ENCODE measurements at regions not wholly inside any gene's neighbourhood (a gene's known extent, or its start where the extent isn't known, plus 50 kb on each side); places are given as distances from the start of the nearest gene placed in this dataset.

GRCh38 chr1:87196110-87196827 is 132.4 kb upstream of the LMO4 start (continued):
- no peak for TF ChIP-seq POLR2AphosphoS5 (IDR thresholded peaks at IDR 0.05; ENCODE audit: low read depth, low read length)
- TF ChIP-seq, protein P1, sequence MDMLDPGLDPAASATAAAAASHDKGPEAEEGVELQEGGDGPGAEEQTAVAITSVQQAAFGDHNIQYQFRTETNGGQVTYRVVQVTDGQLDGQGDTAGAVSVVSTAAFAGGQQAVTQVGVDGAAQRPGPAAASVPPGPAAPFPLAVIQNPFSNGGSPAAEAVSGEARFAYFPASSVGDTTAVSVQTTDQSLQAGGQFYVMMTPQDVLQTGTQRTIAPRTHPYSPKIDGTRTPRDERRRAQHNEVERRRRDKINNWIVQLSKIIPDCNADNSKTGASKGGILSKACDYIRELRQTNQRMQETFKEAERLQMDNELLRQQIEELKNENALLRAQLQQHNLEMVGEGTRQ (IDR thresholded peaks at IDR 0.05; ENCODE audit: borderline replicate concordance, low read depth, low read length) = no peak

DNA sequence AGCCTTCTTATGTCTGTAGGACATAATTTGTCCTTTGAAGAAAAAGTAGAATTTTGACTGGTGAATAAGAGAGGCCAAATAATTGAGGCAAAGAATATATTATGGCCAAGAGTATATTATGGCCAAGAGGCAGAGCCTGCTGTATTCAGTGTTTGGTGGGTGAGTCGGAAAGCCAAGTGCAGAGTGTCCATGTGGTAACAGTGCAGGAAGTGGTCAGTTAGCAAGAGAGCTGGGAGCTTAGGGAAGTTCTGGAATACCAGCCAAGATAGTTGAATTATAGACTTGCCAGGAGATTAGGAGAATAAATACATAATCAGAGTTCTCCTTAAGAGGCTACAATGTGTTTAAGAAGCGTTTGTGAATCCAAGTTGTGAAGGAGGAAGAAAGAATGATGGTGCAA is 131.5 kb upstream of the LMO4 start:
- ChIA-PET POLR2A (no interaction called here), CTCF (no interaction called here)
- Histone ChIP-seq H3K9me2 (no peaks in the 10 kb centered on the region), H3F3A (replicated peaks; ENCODE audit: insufficient read depth) (no peaks in the 10 kb centered on the region), H3K9me3 (0 out of 2 replicates have a peak, but pooled peaks cover 8% of the 10 kb centered on the region), H3K27ac (ENCODE audit: low read depth in 2 of 2, low read length in 1 of 2) (no peak overlapping the region), H3K4me1 (ENCODE audit: control insufficient read depth in 1 of 2, insufficient read depth in 2 of 2, low read depth in 1 of 2, low read length in 1 of 2) (no peaks in the 10 kb centered on the region), H3K4me3 (ENCODE audit: low read depth in 2 of 2, low read length in 1 of 2) (no peak overlapping the region), H3K79me2 (ENCODE audit: insufficient read depth) (no peaks in the 10 kb centered on the region), H3K9ac (no peak overlapping the region), H3K27me3 (ENCODE audit: insufficient read depth) (no peaks in the 10 kb centered on the region), H3K4me2 (no peak overlapping the region), H3K36me3 (replicated peaks in 1 of 2; ENCODE audit: control insufficient read depth in 1 of 2, insufficient read depth in 2 of 2, low read length in 1 of 2) (no peaks in the 10 kb centered on the region), H2AFZ (ENCODE audit: low read depth) (no peak overlapping the region), H4K20me1 (ENCODE audit: insufficient read depth) (no peaks in the 10 kb centered on the region)
- TF ChIP-seq, protein P2, sequence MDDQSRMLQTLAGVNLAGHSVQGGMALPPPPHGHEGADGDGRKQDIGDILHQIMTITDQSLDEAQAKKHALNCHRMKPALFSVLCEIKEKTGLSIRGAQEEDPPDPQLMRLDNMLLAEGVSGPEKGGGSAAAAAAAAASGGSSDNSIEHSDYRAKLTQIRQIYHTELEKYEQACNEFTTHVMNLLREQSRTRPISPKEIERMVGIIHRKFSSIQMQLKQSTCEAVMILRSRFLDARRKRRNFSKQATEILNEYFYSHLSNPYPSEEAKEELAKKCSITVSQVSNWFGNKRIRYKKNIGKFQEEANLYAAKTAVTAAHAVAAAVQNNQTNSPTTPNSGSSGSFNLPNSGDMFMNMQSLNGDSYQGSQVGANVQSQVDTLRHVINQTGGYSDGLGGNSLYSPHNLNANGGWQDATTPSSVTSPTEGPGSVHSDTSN (IDR thresholded peaks at IDR 0.05) = no peak
- TF ChIP-seq EZH2phosphoT487 (IDR thresholded peaks at IDR 0.05; ENCODE audit: borderline replicate concordance, low read depth) = no peak
- no peak for TF ChIP-seq JUND (IDR thresholded peaks at IDR 0.05)
- no peak for TF ChIP-seq EP300 (IDR thresholded peaks at IDR 0.05; ENCODE audit: borderline replicate concordance in 1 of 2, low read depth in 1 of 2, low read length in 1 of 2)
- TF ChIP-seq GABPA (IDR thresholded peaks at IDR 0.05; ENCODE audit: low read depth) = no peak
- no peak for TF ChIP-seq FOXJ3 (CRISPR knock-in tag; IDR thresholded peaks at IDR 0.05)
- no peak for TF ChIP-seq MEF2A (IDR thresholded peaks at IDR 0.05; ENCODE audit: borderline replicate concordance, low read depth)
- TF ChIP-seq FOXM1 (IDR thresholded peaks at IDR 0.05; ENCODE audit: low read depth) = no peak
- no peak for TF ChIP-seq CTCF (IDR thresholded peaks at IDR 0.05)
- no peak for DNase-seq
- 30% methylated on average over 2 of the region's 2 CpGs for WGBS (ENCODE audit: low lambda C conversion rate)

DNA sequence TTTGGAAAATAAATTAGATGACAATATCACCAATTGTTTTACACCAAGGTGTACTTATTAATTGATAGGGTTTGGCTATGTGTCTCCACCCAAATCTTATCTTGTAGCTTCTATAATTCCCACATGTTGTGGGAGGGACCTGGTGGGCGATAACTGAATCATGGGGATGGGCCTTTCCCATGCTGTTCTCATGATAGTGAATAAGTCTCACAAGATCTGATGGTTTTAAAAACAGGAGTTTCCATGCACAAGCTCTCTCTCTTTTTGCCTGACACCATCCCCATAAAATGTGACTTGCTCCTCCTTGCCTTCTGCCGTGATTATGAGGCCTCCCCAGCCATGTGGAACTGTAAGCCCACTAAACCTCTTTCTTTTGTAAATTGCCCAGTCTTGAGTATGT is 131.0 kb upstream of the LMO4 start:
- no peaks in the 10 kb centered on the region for H4K20me1 ChIP-seq (ENCODE audit: insufficient read depth)
- H3K4me3 ChIP-seq (ENCODE audit: low read depth in 2 of 2, low read length in 1 of 2) = no peak overlapping the region
- H3K9ac ChIP-seq = no peak overlapping the region
- H3K27me3 ChIP-seq (ENCODE audit: insufficient read depth) = no peaks in the 10 kb centered on the region
- DNase-seq = no peak
- H3K79me2 ChIP-seq (ENCODE audit: insufficient read depth) = no peaks in the 10 kb centered on the region
- H2AFZ ChIP-seq (ENCODE audit: low read depth) = no peak overlapping the region
- H3K27ac ChIP-seq (ENCODE audit: low read depth in 2 of 2, low read length in 1 of 2) = no peak overlapping the region
- H3K9me3 ChIP-seq = 0 out of 2 replicates have a peak, but pooled peaks cover 8% of the 10 kb centered on the region
- no peaks in the 10 kb centered on the region for H3K36me3 ChIP-seq (replicated peaks in 1 of 2; ENCODE audit: control insufficient read depth in 1 of 2, insufficient read depth in 2 of 2, low read length in 1 of 2)
- H3F3A ChIP-seq (replicated peaks; ENCODE audit: insufficient read depth) = no peaks in the 10 kb centered on the region
- no peaks in the 10 kb centered on the region for H3K4me1 ChIP-seq (ENCODE audit: control insufficient read depth in 1 of 2, insufficient read depth in 2 of 2, low read depth in 1 of 2, low read length in 1 of 2)
- no peak overlapping the region for H3K4me2 ChIP-seq
- H3K9me2 ChIP-seq = no peaks in the 10 kb centered on the region
- 37% methylated on average over 2 of the region's 2 CpGs for WGBS (ENCODE audit: low lambda C conversion rate)
- CTCF ChIA-PET = no interaction called here
- POLR2A ChIA-PET = no interaction called here
- TF ChIP-seq FOXM1 (IDR thresholded peaks at IDR 0.05; ENCODE audit: low read depth) (no peak), CHD2 (IDR thresholded peaks at IDR 0.05; ENCODE audit: low read length, partially characterized antibody) (no peak)

Data from SK-N-SH (cell line).